Stomach (tissue), 8 donors: ENCODE measurements at regions not wholly inside any gene's neighbourhood (a gene's known extent, or its start where the extent isn't known, plus 50 kb on each side); places are given as distances from the start of the nearest gene placed in this dataset.

Source experiments
- DNase-seq, 2 donors: peaks; one replicate each; pipeline versions ENCODE4 v3.0.0 to v3.0.0-alpha.2; 2013 to 2019
- H3K27ac ChIP-seq, 5 donors: fragments of 200-600 bp in 4 of 5; sonication (generic) in 4 of 5; one replicate each; pipeline ENCODE4 v1.5.1; 2013 to 2019; ENCODE audit warnings: mild to moderate bottlenecking in 1 of 5, moderate library complexity in 1 of 5
- H3K27me3 ChIP-seq, 3 donors: fragments of 200-600 bp; sonication (generic); one replicate each; pipeline ENCODE4 v1.5.1; 2017 to 2019; ENCODE audit warnings: mixed run types in 1 of 3
- H3K36me3 ChIP-seq, 4 donors: fragments of 200-600 bp; sonication (generic); 1 replicate in 3 of 4; 2 replicates in 1 of 4; pipeline ENCODE4 v1.5.1; 2016 to 2019
- H3K4me1 ChIP-seq, 4 donors: fragments of 200-600 bp; sonication (generic); one replicate each; pipeline ENCODE4 v1.5.1; 2016 to 2019
- H3K4me3 ChIP-seq, 4 donors: fragments of 200-600 bp; sonication (generic) in 3 of 4; one replicate each; pipeline ENCODE4 v1.5.1; 2016 to 2019; ENCODE audit warnings: mild to moderate bottlenecking in 1 of 4
- H3K9me3 ChIP-seq, 4 donors: fragments of 200-600 bp; sonication (generic); one replicate each; pipeline ENCODE4 v1.5.1; 2016 to 2019
- EP300 ChIP-seq: sonication (generic); formaldehyde crosslinking; IDR thresholded peaks from one replicate; pipeline ENCODE4 v1.6.1; 2017; ENCODE audit warnings: antibody characterized with exemption
- POLR2A ChIP-seq, 4 donors: fragments of 450-650 bp; IDR thresholded peaks; one replicate each; pipeline ENCODE4 v1.6.1; 2016; ENCODE audit warnings: antibody characterized with exemption in 4 of 4, control low read depth in 2 of 4, mild to moderate bottlenecking in 1 of 4, moderate library complexity in 1 of 4
- POLR2AphosphoS5 ChIP-seq, 3 donors: sonication (generic); formaldehyde crosslinking; IDR thresholded peaks; one replicate each; pipeline ENCODE4 v1.6.1; 2016; ENCODE audit warnings: antibody characterized with exemption in 3 of 3
- WGBS, 5 donors: extraction: QIAGEN DNeasy Blood & Tissue Kit in 3 of 5; methylation state at CpG; one replicate each; pipeline versions ENCODE4 v1.1.5 to v1.1.7; 2013 to 2018; 5-methylcytosine and 5-hydroxymethylcytosine counted together
- intact Hi-C: fragments of 100-400 bp; cut with DNase I; formaldehyde crosslinking; loops from one replicate; pipeline ENCODE4 v1.15.1; 2023; ENCODE audit warnings: low total_unique reads
- TF ChIP-seq, protein P1 (sequence below), 7 experiments: fragments of 450-650 bp in 4 of 7; fragments of 200-600 bp in 3 of 7; sonication (generic) in 3 of 7; IDR thresholded peaks; one replicate each; pipeline ENCODE4 v1.5.1; 2016 to 2019; ENCODE audit warnings: antibody characterized with exemption in 7 of 7, control low read depth in 2 of 7, mild to moderate bottlenecking in 1 of 7
- donor health status: healthy with polysubstance abuse.
- donor health status: Bipolar disorder and iron deficiency.
- donor health status: healthy.

DNA sequence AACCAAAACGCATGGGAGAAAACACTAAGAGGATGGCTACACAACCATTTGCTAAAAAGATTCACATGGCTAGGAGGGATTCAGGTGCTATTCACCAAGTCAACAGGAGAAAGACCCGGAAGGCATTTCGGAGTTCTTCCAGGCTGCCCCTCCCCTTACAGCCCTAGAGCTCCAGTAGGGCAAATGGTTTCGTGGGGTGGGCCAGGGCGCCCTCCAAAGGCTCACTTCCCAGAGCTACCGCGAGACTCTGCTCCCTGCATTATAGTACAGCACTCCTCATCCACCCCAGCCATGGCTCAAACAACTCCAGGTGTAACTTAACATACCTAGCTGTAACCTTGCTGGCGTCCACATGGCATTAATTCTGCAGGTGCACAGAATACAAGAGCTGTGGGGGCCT, 179.7 kb downstream of the SLC39A8 start:
- no peaks in the 10 kb centered on the region for H3K36me3 ChIP-seq
- intact Hi-C loops, result no loop called here
- no peak for DNase-seq

GRCh38 chr4:102163404-102164140, 181.7 kb downstream of the SLC39A8 start:
- 33 to 51% (median 44%) methylated on average over 4 of the region's 4 CpGs for WGBS, 5 donors
- H3K4me3 ChIP-seq, result no peak overlapping the region
- TF ChIP-seq, protein P1, sequence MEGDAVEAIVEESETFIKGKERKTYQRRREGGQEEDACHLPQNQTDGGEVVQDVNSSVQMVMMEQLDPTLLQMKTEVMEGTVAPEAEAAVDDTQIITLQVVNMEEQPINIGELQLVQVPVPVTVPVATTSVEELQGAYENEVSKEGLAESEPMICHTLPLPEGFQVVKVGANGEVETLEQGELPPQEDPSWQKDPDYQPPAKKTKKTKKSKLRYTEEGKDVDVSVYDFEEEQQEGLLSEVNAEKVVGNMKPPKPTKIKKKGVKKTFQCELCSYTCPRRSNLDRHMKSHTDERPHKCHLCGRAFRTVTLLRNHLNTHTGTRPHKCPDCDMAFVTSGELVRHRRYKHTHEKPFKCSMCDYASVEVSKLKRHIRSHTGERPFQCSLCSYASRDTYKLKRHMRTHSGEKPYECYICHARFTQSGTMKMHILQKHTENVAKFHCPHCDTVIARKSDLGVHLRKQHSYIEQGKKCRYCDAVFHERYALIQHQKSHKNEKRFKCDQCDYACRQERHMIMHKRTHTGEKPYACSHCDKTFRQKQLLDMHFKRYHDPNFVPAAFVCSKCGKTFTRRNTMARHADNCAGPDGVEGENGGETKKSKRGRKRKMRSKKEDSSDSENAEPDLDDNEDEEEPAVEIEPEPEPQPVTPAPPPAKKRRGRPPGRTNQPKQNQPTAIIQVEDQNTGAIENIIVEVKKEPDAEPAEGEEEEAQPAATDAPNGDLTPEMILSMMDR (IDR thresholded peaks at IDR 0.05), result no peak
- no peak for TF ChIP-seq POLR2A (IDR thresholded peaks at IDR 0.05)
- no peak for TF ChIP-seq EP300
- no peak for TF ChIP-seq POLR2AphosphoS5 (IDR thresholded peaks at IDR 0.05)
- intact Hi-C loops, result no loop called here
- H3K36me3 ChIP-seq, result no peaks in the 10 kb centered on the region
- DNase-seq, result no peak
- no peaks in the 10 kb centered on the region for H3K27me3 ChIP-seq
- no peak overlapping the region for H3K27ac ChIP-seq
- H3K9me3 ChIP-seq, result peaks cover 0 to 4% (median 0%) of the 10 kb centered on the region in 4 donors
- no peaks in the 10 kb centered on the region for H3K4me1 ChIP-seq

More for the DNA sequence above, 179.7 kb downstream of the SLC39A8 start:
- 77 to 89% (median 86%) methylated on average over 7 to 8 of the region's 8 CpGs for WGBS, 5 donors
- Histone ChIP-seq H3K9me3 (peaks cover 0 to 4% (median 0%) of the 10 kb centered on the region in 4 donors), H3K4me3 (no peak overlapping the region), H3K27me3 (no peaks in the 10 kb centered on the region), H3K27ac (no peak overlapping the region), H3K4me1 (no peaks in the 10 kb centered on the region)
- TF ChIP-seq EP300 (no peak), POLR2AphosphoS5 (IDR thresholded peaks at IDR 0.05) (no peak), POLR2A (IDR thresholded peaks at IDR 0.05) (no peak)
- TF ChIP-seq, protein P1 (IDR thresholded peaks at IDR 0.05), result no peak

DNA sequence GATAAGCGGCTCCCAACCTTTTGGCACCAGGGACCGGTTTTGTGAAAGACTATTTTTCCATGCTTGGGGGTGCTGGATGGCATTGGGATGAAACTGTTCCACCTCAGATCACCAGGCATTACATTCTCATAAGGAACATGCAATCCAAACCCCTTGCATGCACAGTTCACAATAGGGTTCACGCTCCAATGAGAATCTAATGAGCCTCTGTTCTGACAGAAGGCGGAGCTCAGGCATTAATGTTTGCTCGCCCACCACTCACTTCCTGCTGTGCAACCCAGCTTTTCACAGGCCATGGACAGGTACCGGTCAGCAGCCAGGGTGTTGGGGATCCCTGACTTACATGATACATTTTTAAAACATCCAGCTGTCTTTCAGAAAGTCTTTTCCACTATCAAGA, 187.3 kb downstream of the SLC39A8 start:
- TF ChIP-seq POLR2A (IDR thresholded peaks at IDR 0.05) (no peak), POLR2AphosphoS5 (IDR thresholded peaks at IDR 0.05) (no peak), EP300 (no peak)
- TF ChIP-seq, protein P1 (IDR thresholded peaks at IDR 0.05), result no peak
- intact Hi-C loops, result no loop called here
- Histone ChIP-seq H3K27me3 (no peaks in the 10 kb centered on the region), H3K36me3 (no peaks in the 10 kb centered on the region), H3K4me3 (no peak overlapping the region), H3K4me1 (no peaks in the 10 kb centered on the region), H3K27ac (no peak overlapping the region), H3K9me3 (no peaks in the 10 kb centered on the region)
- no peak for DNase-seq
- WGBS, 5 donors, result 82 to 88% (median 84%) methylated on average over 6 of the region's 6 CpGs

- no peak overlapping the region for H3K4me3 ChIP-seq
- H3K4me1 ChIP-seq, result no peaks in the 10 kb centered on the region
- no peaks in the 10 kb centered on the region for H3K27me3 ChIP-seq
- no peaks in the 10 kb centered on the region for H3K9me3 ChIP-seq
- TF ChIP-seq, protein P1 (IDR thresholded peaks at IDR 0.05), result no peak
- no peak for TF ChIP-seq POLR2AphosphoS5 (IDR thresholded peaks at IDR 0.05)
- TF ChIP-seq EP300, result no peak
- no peak for TF ChIP-seq POLR2A (IDR thresholded peaks at IDR 0.05)
- WGBS, 5 donors, result 88 to 96% (median 89%) methylated on average over 1 of the region's 1 CpG
- DNase-seq, result no peak
- intact Hi-C loops, result no loop called here
- H3K27ac ChIP-seq, result no peak overlapping the region
- no peaks in the 10 kb centered on the region for H3K36me3 ChIP-seq
These were observed 191.9 kb downstream of the SLC39A8 start for GRCh38 chr4:102153391-102153790.
